NCI-H146 treated with DMSO at 0.1 percent for 48 hours (cell line): ENCODE measurements at regions not wholly inside any gene's neighbourhood (a gene's known extent, or its start where the extent isn't known, plus 50 kb on each side); places are given as distances from the start of the nearest gene placed in this dataset.
"Not testable (repeated sequence)": the region's sequence is repeated elsewhere in the genome, so short reads cannot be mapped to it uniquely, and the experiment has no call there.

ENCODE experiments used
- DNase-seq: peaks from one replicate; lab custom pipeline; 2025; ENCODE audit not compliant: unreplicated experiment; lab: John Stamatoyannopoulos, UW

GRCh38 chr3:185306286-185306685 lies 52.4 kb upstream of the EHHADH start:
- not testable (repeated sequence) for DNase-seq

- no peak for DNase-seq
Measured at GRCh38 chr3:185306847-185307246, 53.0 kb upstream of the EHHADH start.

GRCh38 chr3:185308126-185308754 lies 54.4 kb upstream of the EHHADH start:
- peak; percentile 18 for DNase-seq

GRCh38 chr3:185309302-185309701 lies 53.6 kb upstream of the MAP3K13 start:
- no peak for DNase-seq

- DNase-seq: no peak
Measured at GRCh38 chr3:185309795-185310194, 53.1 kb upstream of the MAP3K13 start.

- DNase-seq: no peak
Measured at GRCh38 chr3:185311991-185312390, 50.9 kb upstream of the MAP3K13 start.
